Retina (tissue), 1 donor: ENCODE measurements at regions not wholly inside any gene's neighbourhood (a gene's known extent, or its start where the extent isn't known, plus 50 kb on each side); places are given as distances from the start of the nearest gene placed in this dataset.

Experiments
- DNase-seq: peaks from one replicate; pipeline ENCODE4 v3.0.0-alpha.2; 2016

GRCh38 chr2:223414646-223415045 is 187.5 kb downstream of the SCG2 start:
- no peak for DNase-seq

GRCh38 chr2:223415071-223415470 is 187.1 kb downstream of the SCG2 start:
- no peak for DNase-seq

GRCh38 chr2:223416815-223417610 is 185.1 kb downstream of the SCG2 start:
- DNase-seq, result no peak

GRCh38 chr2:223418131-223418530 is 184.0 kb downstream of the SCG2 start:
- no peak for DNase-seq

GRCh38 chr2:223418604-223419199 is 183.5 kb downstream of the SCG2 start:
- no peak for DNase-seq

GRCh38 chr2:223420048-223420447 is 182.1 kb downstream of the SCG2 start:
- DNase-seq, result no peak

- DNase-seq, result no peak
Measured at GRCh38 chr2:223431479-223431878, 170.7 kb downstream of the SCG2 start.

GRCh38 chr2:223433461-223433860 is 168.7 kb downstream of the SCG2 start:
- DNase-seq, result no peak

GRCh38 chr2:223437788-223438187 is 164.4 kb downstream of the SCG2 start:
- no peak for DNase-seq

GRCh38 chr2:223439184-223439583 is 163.0 kb downstream of the SCG2 start:
- DNase-seq, result no peak

GRCh38 chr2:223439786-223440185 is 162.4 kb downstream of the SCG2 start:
- no peak for DNase-seq

GRCh38 chr2:223442847-223443246 is 159.3 kb downstream of the SCG2 start:
- DNase-seq, result no peak

GRCh38 chr2:223450246-223450645 is 151.9 kb downstream of the SCG2 start:
- DNase-seq, result no peak

- DNase-seq, result no peak
Measured at GRCh38 chr2:223457301-223457700, 144.9 kb downstream of the SCG2 start.

GRCh38 chr2:223459328-223459939 is 142.7 kb downstream of the SCG2 start:
- no peak for DNase-seq

GRCh38 chr2:223460209-223460608 is 142.0 kb downstream of the SCG2 start:
- DNase-seq, result no peak

GRCh38 chr2:223460774-223461211 is 141.4 kb downstream of the SCG2 start:
- DNase-seq, result no peak

GRCh38 chr2:223464071-223464470 is 138.1 kb downstream of the SCG2 start:
- DNase-seq, result no peak

GRCh38 chr2:223465793-223466192 is 136.4 kb downstream of the SCG2 start:
- DNase-seq, result no peak

GRCh38 chr2:223467196-223467595 is 135.0 kb downstream of the SCG2 start:
- no peak for DNase-seq

GRCh38 chr2:223469270-223470046 is 132.7 kb downstream of the SCG2 start:
- peak; percentile 33 for DNase-seq

GRCh38 chr2:223470602-223471001 is 131.6 kb downstream of the SCG2 start:
- DNase-seq, result no peak

- DNase-seq, result no peak
Measured at GRCh38 chr2:223472771-223473170, 129.4 kb downstream of the SCG2 start.
